ENCODE measurements at regions not wholly inside any gene's neighbourhood (a gene's known extent, or its start where the extent isn't known, plus 50 kb on each side); places are given as distances from the start of the nearest gene placed in this dataset.

DNA sequence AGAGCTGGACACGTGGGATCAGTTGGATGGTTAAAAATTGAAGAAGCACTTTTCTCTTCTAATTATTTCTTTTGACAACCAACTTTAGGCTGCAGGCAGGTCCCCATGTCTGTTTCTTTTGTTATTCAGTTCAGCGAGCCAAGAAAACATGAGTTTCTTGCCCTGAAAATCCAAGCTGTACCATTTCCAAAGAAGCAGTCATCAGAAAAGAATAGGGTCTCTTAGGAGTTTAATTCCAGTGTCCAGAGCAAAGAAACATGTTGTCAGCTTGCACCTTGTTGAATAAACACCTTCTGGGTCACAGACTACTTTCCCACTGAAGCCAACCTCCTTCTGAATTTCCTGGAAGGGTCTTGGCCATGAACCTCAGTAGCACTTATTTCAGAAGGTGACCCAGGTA, 170.5 kb upstream of the COPS8 start:
- intact Hi-C loops (cut with micrococcal nuclease): no loop called here
- CTCF ChIA-PET: no interaction called here
- TF ChIP-seq, protein P1, sequence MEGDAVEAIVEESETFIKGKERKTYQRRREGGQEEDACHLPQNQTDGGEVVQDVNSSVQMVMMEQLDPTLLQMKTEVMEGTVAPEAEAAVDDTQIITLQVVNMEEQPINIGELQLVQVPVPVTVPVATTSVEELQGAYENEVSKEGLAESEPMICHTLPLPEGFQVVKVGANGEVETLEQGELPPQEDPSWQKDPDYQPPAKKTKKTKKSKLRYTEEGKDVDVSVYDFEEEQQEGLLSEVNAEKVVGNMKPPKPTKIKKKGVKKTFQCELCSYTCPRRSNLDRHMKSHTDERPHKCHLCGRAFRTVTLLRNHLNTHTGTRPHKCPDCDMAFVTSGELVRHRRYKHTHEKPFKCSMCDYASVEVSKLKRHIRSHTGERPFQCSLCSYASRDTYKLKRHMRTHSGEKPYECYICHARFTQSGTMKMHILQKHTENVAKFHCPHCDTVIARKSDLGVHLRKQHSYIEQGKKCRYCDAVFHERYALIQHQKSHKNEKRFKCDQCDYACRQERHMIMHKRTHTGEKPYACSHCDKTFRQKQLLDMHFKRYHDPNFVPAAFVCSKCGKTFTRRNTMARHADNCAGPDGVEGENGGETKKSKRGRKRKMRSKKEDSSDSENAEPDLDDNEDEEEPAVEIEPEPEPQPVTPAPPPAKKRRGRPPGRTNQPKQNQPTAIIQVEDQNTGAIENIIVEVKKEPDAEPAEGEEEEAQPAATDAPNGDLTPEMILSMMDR (IDR thresholded peaks at IDR 0.05; ENCODE audit: unreplicated experiment): no peak

DNA sequence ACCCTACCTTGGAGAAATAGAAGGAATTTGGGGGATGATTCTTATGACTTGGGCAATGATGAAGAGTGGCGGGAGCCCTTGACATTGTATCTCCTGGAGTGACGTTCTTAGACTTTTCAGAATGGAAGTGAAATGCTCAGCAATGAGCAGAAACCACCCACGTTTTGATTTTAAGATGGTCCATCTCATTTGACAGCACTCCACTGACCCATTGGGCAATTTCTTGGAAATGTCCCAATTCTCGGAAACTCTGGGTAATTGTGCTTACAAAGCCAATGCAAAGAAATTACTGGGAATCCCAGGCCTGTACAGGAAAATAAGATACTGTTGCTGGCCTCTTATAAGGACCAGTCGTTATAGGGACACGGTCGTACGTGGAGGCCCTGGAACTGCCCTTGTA, 170.0 kb upstream of the COPS8 start:
- Mint-ChIP-seq H3K27ac (ENCODE audit: low read depth, unreplicated experiment) (no peak overlapping the region), H3K36me3 (ENCODE audit: insufficient read depth, unreplicated experiment) (no peaks in the 10 kb centered on the region), H3K27me3 (ENCODE audit: insufficient read depth, unreplicated experiment) (peaks cover 11% of the 10 kb centered on the region), H3K4me1 (ENCODE audit: insufficient read depth, unreplicated experiment) (peaks cover 4% of the 10 kb centered on the region), H3K9me3 (ENCODE audit: unreplicated experiment) (no peaks in the 10 kb centered on the region), H3K4me3 (ENCODE audit: unreplicated experiment) (no peak overlapping the region)
- TF ChIP-seq, protein P1 (IDR thresholded peaks at IDR 0.05; ENCODE audit: unreplicated experiment): no peak
- intact Hi-C loops (cut with micrococcal nuclease): no loop called here
- DNase-seq (ENCODE audit: unreplicated experiment): no peak
- BruUV-seq (replicated peaks): no TSS peak
- CTCF ChIA-PET: no interaction called here
- POLR2A ChIA-PET: no interaction called here

More for the DNA sequence above, 170.5 kb upstream of the COPS8 start:
- H3K27me3 Mint-ChIP-seq (ENCODE audit: insufficient read depth, unreplicated experiment): peaks cover 11% of the 10 kb centered on the region
- no peaks in the 10 kb centered on the region for H3K9me3 Mint-ChIP-seq (ENCODE audit: unreplicated experiment)
- no peak for DNase-seq (ENCODE audit: unreplicated experiment)
- no peaks in the 10 kb centered on the region for H3K36me3 Mint-ChIP-seq (ENCODE audit: insufficient read depth, unreplicated experiment)
- no peak overlapping the region for H3K27ac Mint-ChIP-seq (ENCODE audit: low read depth, unreplicated experiment)
- no peak overlapping the region for H3K4me3 Mint-ChIP-seq (ENCODE audit: unreplicated experiment)
- POLR2A ChIA-PET: no interaction called here
- peaks cover 4% of the 10 kb centered on the region for H3K4me1 Mint-ChIP-seq (ENCODE audit: insufficient read depth, unreplicated experiment)
- no TSS peak for BruUV-seq (replicated peaks)

DNA sequence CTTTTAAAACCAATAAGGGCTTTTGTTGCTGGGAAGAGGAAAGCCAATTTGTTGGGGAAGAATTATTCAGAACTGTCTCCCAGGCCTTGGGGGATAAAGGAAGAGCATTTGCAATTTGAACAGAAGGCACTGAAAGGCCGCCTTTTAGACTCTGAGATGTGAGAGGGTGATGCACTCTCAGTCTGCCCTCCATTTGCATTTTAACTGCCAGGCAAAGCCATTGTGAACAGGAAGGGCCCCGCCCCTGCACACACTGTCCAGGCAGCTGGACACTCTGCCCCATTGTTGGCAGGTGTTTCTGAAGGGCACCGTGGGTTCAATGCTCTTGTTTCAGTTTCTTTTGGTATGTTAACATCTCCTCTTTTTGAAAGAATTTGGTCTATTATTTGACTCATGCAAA, 169.5 kb upstream of the COPS8 start:
- BruUV-seq (replicated peaks): no TSS peak
- TF ChIP-seq, protein P1 (IDR thresholded peaks at IDR 0.05; ENCODE audit: unreplicated experiment): no peak
- intact Hi-C loops (cut with micrococcal nuclease): no loop called here
- Mint-ChIP-seq H3K36me3 (ENCODE audit: insufficient read depth, unreplicated experiment) (no peaks in the 10 kb centered on the region), H3K4me1 (ENCODE audit: insufficient read depth, unreplicated experiment) (peaks cover 4% of the 10 kb centered on the region), H3K27ac (ENCODE audit: low read depth, unreplicated experiment) (no peak overlapping the region), H3K4me3 (ENCODE audit: unreplicated experiment) (no peak overlapping the region), H3K27me3 (ENCODE audit: insufficient read depth, unreplicated experiment) (peaks cover 11% of the 10 kb centered on the region), H3K9me3 (ENCODE audit: unreplicated experiment) (no peaks in the 10 kb centered on the region)
- DNase-seq (ENCODE audit: unreplicated experiment): no peak
- ChIA-PET CTCF (interaction anchor here (0.7 kb wide), 1 partner anchor 155 kb away, joined by 3 read pairs; no protein-coding TSS in a partner anchor), POLR2A (no interaction called here)

DNA sequence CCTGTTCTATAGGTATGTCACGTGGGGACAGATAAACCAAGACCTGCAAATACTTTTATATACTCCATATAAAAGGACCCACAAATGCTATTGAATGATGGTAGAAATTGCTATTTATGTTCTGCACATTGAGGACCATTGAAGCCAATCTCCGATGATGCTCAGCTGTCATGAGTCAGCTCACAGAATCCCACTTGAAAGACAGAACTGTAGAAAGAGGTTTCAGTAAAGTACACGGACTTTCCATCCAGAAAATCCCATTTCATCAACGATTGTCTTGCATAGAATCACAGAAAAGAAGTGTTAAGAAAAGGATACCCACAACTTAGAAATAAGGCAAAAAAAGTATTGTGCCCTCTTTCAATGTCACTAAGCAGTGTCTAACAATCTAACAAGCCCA, 169.0 kb upstream of the COPS8 start:
- CTCF ChIA-PET: interaction anchor here (0.7 kb wide), 1 partner anchor 155 kb away, joined by 3 read pairs; no protein-coding TSS in a partner anchor
- Mint-ChIP-seq H3K4me3 (ENCODE audit: unreplicated experiment) (no peak overlapping the region), H3K4me1 (ENCODE audit: insufficient read depth, unreplicated experiment) (peaks cover 4% of the 10 kb centered on the region)

More for the DNA sequence above, 169.0 kb upstream of the COPS8 start:
- H3K9me3 Mint-ChIP-seq (ENCODE audit: unreplicated experiment): no peaks in the 10 kb centered on the region
- no peaks in the 10 kb centered on the region for H3K36me3 Mint-ChIP-seq (ENCODE audit: insufficient read depth, unreplicated experiment)
- H3K27me3 Mint-ChIP-seq (ENCODE audit: insufficient read depth, unreplicated experiment): peaks cover 11% of the 10 kb centered on the region
- no peak overlapping the region for H3K27ac Mint-ChIP-seq (ENCODE audit: low read depth, unreplicated experiment)
- no peak for DNase-seq (ENCODE audit: unreplicated experiment)
- POLR2A ChIA-PET: no interaction called here
- BruUV-seq (replicated peaks): no TSS peak
- intact Hi-C loops (cut with micrococcal nuclease): no loop called here
- TF ChIP-seq, protein P1 (IDR thresholded peaks at IDR 0.05; ENCODE audit: unreplicated experiment): no peak

Measured in MCF 10A (cell line).